RPMI7951 (cell line): ENCODE measurements at regions not wholly inside any gene's neighbourhood (a gene's known extent, or its start where the extent isn't known, plus 50 kb on each side); places are given as distances from the start of the nearest gene placed in this dataset.
"Not testable (repeated sequence)": the region's sequence is repeated elsewhere in the genome, so short reads cannot be mapped to it uniquely, and the experiment has no call there.

Experiments used
- DNase-seq: peaks from one replicate; pipeline ENCODE4 v3.0.0-alpha.2; 2012; ENCODE audit warnings: low read depth

DNA sequence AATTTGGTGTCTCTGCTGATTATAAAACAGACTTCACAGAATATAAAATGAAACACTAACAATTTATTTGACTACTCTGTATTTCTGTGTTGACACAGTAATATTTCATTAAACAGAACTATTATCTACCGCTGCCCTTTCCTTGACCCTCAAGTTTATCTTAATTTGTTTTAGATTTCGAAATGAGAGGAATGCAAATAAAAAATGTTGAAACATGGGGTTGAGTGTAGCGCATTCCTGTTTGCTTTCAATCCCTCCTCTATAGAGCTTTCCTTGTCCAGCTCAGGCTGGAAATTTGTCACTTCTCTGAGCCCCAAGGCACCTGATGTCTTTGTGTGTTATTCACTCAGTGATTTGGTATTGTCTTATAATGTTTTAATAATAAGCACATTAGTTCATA, 550.2 kb downstream of the ZBBX start:
- no peak for DNase-seq

GRCh38 chr3:166818464-166818863, 561.6 kb downstream of the ZBBX start:
- DNase-seq, result no peak

- not testable (repeated sequence) for DNase-seq
Observed at GRCh38 chr3:166817269-166817668, 562.8 kb downstream of the ZBBX start.

DNA sequence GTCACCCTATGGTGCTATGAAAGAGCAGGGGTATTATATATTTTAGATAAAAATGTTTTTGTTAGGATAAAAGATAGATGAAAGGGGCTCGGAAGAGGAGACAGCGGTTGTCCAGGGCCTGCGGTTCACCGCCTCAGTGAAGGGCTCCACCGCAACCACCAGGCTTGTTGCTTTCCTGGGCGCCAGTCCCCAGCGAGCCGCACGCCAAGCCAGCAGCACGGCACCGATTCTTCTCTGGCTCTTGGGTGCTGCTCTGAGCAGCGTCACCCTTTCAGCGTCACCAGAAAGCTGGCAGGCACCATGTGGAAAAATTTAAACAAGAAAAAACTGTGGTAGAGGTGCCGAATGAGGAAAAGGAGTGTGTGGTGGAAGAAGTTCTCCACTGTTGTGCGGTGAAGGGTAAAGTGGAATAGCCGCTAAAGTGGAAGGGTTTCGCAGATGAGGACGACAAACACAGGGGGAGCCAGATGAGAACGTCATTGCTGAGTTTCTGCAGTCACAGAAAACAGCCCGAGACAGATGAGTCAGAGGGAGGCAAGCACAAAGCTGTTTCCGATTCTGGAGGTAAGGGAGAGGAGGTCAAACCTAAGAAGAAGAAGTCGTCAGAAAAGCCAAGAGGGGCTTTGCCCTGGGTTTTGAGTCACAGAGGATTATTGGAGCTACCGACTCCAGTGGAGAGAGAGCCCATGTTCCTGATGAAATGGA, 569.2 kb downstream of the ZBBX start:
- DNase-seq, result peak; percentile 33

DNA sequence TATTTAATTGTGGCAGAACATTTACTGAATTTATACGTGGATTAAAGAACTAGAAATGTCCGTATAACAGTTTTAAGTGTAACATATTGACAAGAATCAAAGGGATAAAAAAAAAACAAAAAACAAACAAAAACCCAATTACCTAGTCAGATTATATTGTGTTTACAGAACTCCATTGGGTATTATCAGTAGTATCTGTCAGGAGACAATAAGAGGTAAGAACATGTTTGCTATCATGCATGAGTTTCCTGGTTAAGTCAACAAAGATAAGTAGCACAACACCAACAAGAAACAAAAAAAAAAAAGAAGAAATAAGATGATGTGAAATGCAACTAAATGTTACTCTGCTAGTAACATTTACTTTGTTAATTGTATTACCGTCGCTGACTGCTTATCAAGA, 570.6 kb downstream of the ZBBX start:
- DNase-seq, result no peak

DNA sequence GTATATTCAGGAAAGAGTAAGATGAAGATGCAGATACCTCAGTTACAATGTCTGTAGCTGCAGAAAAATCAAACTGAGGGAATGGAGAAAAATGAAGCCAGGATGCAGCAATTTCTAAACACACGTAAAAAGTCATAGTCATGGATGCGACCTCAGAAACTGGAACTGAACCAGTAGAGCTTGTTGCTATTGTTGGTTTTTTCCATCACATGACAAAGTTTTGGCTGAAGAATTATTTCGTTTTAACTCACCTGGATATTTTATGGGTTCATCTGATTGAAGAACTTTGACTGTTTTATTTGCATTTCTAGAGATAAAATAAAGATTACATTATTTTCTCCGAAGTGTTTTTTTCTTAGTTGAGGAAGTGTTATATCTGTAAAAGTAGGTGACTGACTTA, 591.2 kb downstream of the ZBBX start:
- DNase-seq, result no peak

GRCh38 chr3:166785876-166786275, 594.2 kb downstream of the ZBBX start:
- no peak for DNase-seq

DNA sequence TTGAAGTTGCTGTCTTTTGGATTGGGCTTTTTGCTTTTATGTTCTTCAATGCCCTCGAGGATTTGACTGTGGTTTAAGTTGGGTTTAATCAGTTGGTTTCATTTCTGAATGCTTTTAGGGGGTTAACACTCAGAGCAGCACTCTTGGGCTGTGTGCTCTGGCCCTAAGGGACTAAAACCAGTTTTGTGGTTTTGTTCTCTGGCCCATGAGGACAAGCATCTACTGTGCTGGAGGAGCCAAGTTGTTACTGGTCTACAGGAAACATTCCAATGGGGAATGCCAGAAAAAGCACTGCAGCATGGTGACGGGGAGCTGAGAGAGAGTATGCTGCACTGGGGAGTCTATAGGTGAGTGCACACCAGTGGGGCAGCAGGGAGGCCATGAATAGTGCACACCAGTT, 596.9 kb downstream of the ZBBX start:
- peak; percentile 11 for DNase-seq

DNA sequence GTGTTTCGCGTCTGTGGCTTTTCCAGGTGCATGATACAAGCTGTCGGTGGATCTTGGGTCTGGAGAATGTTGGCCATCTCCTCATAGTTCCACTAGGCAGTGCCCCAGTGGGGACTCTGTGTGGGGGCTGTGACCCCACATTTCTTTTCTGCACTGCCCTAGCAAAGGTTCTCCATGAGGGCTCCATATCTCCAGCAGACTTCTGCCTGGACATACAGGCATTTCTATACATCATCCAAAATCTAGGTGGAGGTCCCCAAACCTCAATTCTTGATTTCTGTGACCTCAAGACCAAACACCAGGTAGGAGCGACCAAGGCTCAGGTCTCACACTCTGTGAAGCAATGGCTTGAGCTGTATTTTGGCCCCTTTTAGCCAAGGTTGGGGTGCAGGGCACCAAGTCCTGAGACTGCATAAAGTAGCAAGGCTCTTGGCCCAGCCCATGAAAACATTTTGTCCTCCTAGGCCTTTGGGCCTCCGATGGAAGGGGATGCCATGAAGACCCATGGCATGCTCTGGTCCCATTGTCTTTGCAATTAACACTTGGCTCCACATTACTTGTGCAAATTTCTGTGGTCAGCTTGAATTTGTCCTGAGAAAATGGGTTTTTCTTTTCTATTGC, 615.3 kb downstream of the ZBBX start:
- DNase-seq, result no peak

GRCh38 chr3:166759736-166760513, 620.2 kb downstream of the ZBBX start:
- DNase-seq, result no peak

GRCh38 chr3:166752214-166752613, 627.9 kb downstream of the ZBBX start:
- DNase-seq, result no peak

- DNase-seq, result no peak
Observed at GRCh38 chr3:166743481-166744134, 636.5 kb downstream of the ZBBX start.

DNA sequence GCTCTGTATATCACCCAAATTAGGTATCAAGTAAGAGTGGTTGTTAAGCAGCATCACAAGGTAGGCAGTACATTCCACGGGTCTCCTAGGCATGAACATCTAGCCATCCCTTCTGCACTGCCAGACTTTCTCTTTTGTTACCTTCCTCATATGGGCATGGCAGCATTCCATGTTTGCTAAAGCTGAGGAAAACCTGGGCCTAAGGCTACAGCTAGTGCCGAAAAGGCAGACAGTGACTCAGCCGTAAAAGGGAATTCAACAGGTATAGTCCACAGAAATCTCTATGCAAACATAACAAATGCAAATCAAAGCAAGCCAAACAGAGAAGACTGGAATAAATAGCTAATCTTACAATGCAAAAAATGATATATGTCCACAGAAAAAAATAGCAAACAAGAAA, 645.4 kb downstream of the ZBBX start:
- no peak for DNase-seq

- DNase-seq, result no peak
Observed at GRCh38 chr3:166731701-166732100, 648.4 kb downstream of the ZBBX start.

- DNase-seq, result no peak
Observed at GRCh38 chr3:166721466-166721865, 658.6 kb downstream of the ZBBX start.

- no peak for DNase-seq
Observed at GRCh38 chr3:166714206-166714605, 665.9 kb downstream of the ZBBX start.

- DNase-seq, result no peak
Observed at GRCh38 chr3:166713787-166714186, 666.3 kb downstream of the ZBBX start.

DNA sequence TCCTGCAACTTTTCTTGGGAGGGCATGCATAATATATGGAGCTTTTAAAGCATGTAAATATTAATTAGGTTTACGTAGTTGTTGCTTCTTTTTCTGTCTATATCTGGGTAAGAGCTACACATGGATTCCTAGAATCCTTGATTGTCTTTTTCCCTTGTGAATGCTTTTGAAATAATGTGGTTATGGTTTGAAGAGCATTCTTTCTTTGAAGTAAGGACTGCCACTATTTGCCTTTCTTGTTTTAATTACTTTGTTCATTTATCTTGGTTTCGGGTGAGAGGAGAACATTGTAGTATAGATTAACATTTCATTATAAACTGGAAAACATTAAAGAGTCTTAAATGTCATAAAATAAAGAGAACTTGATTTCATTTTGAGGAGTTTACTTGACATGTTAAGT, 674.0 kb downstream of the ZBBX start:
- DNase-seq, result no peak

- no peak for DNase-seq
Observed at GRCh38 chr3:166697495-166697894, 682.6 kb downstream of the ZBBX start.

DNA sequence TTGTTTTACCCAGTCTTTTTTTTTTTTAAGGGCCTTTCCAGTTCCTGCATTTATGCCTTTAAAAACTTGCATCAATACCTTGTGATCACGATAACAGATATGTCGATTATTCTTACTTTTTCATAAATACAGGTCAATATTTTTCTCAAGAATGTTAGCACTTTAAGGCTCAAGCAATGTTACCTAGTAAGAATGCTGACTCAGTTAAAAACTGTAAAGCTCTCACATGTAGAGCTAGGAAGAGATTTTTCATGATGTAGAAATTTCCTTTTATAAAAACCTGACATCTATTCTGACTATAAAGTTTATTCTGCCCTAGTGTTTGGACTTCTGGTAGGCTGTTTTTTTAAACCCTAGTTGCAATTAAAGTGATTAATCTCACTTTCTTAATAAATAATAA, 684.0 kb downstream of the ZBBX start:
- no peak for DNase-seq

- DNase-seq, result no peak
Observed at GRCh38 chr3:166688665-166689064, 691.4 kb downstream of the ZBBX start.

- DNase-seq, result no peak
Observed at GRCh38 chr3:166685246-166685645, 694.9 kb downstream of the ZBBX start.
